Right hindlimb (tissue), 1 donor: ENCODE measurements at regions not wholly inside any gene's neighbourhood (a gene's known extent, or its start where the extent isn't known, plus 50 kb on each side); places are given as distances from the start of the nearest gene placed in this dataset.
"Not testable (repeated sequence)": the region's sequence is repeated elsewhere in the genome, so short reads cannot be mapped to it uniquely, and the experiment has no call there.

Experiments
- DNase-seq: peaks from one replicate; pipeline ENCODE4 v3.0.0-alpha.2; 2018

- no peak for DNase-seq
Observed at GRCh38 chr2:180258579-180258978, 251.5 kb upstream of the CWC22 start.

- DNase-seq = no peak
Observed at GRCh38 chr2:180258041-180258537, 251.0 kb upstream of the CWC22 start.

- no peak for DNase-seq
Observed at GRCh38 chr2:180257247-180257646, 250.2 kb upstream of the CWC22 start.

GRCh38 chr2:180255981-180256380 lies 248.9 kb upstream of the CWC22 start:
- no peak for DNase-seq

- no peak for DNase-seq
Observed at GRCh38 chr2:180254872-180255271, 247.8 kb upstream of the CWC22 start.

- DNase-seq = no peak
Observed at GRCh38 chr2:180247658-180248057, 240.6 kb upstream of the CWC22 start.

- DNase-seq = peak; percentile 51
Observed at GRCh38 chr2:180246268-180246667, 239.2 kb upstream of the CWC22 start.

GRCh38 chr2:180240774-180241173 lies 233.7 kb upstream of the CWC22 start:
- no peak for DNase-seq

DNA sequence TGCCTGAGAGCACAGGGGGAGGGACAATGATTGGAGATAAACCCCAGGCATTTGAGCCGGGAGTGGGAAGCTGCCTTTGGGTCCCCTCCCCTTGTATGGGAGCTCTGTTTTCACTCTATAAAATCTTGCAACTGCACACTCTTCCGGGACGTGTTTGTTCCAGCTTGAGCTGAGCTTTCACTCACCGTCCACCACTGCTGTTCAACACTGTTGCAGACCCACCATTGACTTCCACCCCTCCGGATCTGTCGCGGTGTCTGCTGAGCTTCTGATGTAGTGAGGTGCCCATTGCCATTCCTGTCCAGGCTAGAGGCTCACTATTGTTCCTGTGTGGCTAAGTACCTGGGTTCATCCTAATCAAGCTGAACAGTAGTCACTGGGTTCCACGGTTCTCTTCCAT lies 231.6 kb upstream of the CWC22 start:
- no peak for DNase-seq

DNA sequence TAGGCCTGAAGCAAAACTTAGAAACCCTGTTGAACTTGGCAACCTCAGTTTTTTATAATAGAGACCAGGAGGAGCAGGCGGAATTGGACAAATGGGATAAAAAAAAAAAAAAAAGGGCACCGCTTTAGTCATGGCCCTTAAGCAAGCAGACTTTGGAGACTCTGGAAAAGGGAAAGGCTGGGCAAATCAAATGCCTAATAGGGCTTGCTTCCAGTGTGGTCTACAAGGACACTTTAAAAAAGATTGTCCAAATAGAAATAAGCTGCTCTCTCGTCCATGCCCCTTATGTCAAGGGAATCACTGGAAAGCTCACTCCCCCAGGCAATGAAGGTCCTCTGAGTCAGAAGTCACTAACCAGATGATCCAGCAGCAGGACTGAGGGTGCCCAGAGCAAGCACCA lies 229.0 kb upstream of the CWC22 start:
- DNase-seq = not testable (repeated sequence)

DNA sequence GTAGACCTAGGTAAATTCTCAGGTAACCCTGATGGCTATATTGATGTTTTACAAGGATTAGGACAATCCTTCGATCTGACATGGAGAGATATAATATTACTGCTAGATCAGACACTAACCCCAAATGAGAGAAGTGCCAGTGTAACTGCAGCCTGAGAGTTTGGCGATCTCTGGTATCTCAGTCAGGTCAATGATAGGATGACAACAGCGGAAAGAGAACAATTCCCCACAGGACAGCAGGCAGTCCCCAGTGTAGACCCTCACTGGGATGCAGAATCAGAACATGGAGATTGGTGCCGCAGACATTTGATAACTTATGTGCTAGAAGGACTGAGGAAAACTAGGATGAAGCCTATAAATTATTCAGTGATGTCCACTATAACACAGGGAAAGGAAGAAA lies 228.4 kb upstream of the CWC22 start:
- not testable (repeated sequence) for DNase-seq

GRCh38 chr2:180234991-180235390 lies 227.9 kb upstream of the CWC22 start:
- DNase-seq = not testable (repeated sequence)

DNA sequence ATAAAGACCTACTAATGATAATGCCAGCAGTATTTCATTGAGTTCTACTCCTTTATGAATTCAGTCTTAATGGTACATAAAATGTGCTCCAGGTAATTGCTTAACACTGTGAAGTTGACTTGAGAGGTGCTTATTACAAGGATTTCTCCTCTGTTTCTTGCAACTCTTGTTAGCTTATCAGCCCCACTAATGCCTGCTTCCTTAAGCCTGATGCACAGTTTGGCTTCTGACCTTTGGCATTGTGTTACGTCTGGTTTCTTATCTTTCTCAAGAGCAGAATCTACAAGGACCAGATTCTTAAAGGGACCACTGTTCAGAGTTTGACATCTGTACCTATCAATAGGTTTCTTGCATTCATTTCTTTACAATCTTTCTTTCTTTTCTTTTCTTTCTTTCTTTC lies 223.9 kb upstream of the CWC22 start:
- DNase-seq = no peak

GRCh38 chr2:180227461-180227860 lies 220.4 kb upstream of the CWC22 start:
- no peak for DNase-seq

GRCh38 chr2:180225118-180225517 lies 218.0 kb upstream of the CWC22 start:
- DNase-seq = no peak

- no peak for DNase-seq
Observed at GRCh38 chr2:180222644-180223043, 215.5 kb upstream of the CWC22 start.

DNA sequence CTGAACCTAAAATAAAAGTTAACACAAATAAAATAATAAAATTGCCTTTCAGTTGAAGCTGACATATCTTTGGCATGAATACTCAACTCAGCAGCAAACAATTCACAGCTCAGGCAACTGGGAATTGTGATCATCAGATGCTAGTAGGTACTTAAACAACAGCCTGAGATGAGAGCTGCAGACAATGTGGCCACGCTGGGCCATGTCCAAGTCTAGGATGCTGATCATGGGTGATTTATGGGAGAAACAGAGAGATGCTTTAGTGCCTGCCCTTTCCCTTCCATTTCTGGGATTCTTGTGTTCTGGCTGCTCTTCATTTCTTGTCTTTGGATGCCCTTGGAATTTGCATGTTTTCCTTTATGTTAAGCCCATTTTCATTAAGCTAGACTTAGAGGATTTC lies 212.4 kb upstream of the CWC22 start:
- no peak for DNase-seq

DNA sequence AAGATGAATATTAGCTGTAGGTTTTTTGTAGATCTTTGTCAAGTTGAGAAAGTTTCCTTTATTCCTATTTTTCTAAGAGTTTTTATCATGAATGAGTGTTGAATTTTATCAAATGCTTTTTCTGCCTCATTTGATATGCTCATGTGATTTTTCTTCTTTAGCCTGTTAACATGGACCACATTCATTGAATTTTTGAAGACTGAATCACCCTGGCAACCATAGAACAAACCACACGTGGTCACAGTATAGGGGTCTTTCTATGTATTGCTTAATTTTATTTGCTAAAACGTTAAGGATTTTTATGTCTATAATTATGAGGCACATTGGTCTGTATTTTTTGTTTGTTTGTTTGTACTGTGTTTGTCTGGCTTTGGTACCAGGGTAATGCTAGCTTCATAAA lies 201.7 kb upstream of the CWC22 start:
- DNase-seq = no peak

GRCh38 chr2:180205621-180206235 lies 198.6 kb upstream of the CWC22 start:
- no peak for DNase-seq

DNA sequence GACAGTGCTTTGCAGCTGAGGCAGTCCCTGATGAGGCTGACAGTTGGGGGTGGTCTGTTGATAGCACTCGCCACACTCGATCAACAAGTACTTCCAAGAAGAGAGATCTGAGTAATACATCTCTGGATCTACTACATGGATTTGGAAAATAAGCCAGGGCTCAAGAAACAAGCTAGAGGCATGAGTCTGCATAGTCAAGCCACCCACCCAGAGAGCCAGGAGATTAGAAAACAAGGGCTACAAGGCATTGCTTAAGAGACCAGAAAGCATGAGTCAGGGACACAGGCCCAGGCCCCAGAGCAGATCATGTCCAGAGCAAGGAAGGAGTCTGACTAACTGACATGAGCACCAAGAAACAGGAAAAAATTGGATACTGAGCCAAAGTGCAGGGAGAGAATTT lies 196.9 kb upstream of the CWC22 start:
- DNase-seq = no peak

- peak; percentile 41 for DNase-seq
Observed at GRCh38 chr2:180202467-180202951, 195.4 kb upstream of the CWC22 start.

DNA sequence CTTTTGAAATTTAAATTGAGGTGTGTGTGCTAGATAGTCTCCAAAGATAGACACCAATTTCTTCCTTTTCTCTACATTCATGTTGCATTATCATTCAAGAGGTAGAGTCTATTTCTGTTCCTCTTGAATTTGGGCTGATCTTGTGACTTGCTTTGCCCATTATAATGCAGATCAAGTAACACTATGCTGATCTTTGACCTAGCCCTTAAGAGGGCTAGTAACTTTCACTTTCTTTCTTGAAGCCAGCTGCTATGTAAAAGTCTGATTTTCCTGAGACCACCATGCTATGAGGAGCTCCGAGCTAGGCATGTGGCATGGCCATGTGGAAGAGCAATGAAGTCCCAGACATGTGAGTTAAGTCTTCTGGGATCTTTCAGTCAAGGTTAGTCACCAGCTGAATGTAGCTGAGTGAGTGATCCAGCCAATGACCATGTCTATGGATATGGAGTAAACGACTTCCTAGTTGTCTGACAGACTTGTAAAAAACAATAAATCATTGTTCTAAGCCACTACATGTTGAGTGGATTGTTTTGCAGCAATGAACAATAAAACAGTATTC lies 189.4 kb upstream of the CWC22 start:
- no peak for DNase-seq

- DNase-seq = no peak
Observed at GRCh38 chr2:180195847-180196246, 188.8 kb upstream of the CWC22 start.

GRCh38 chr2:180191432-180192124 lies 184.5 kb upstream of the CWC22 start:
- DNase-seq = no peak
